Effector memory CD4-positive, alpha-beta T cell (primary cell): ENCODE measurements at regions not wholly inside any gene's neighbourhood (a gene's known extent, or its start where the extent isn't known, plus 50 kb on each side); places are given as distances from the start of the nearest gene placed in this dataset.
"Not testable (repeated sequence)": the region's sequence is repeated elsewhere in the genome, so short reads cannot be mapped to it uniquely, and the experiment has no call there.

Experiments
- DNase-seq, 3 donors: peaks; one replicate each; pipeline ENCODE4 v3.0.0-alpha.2; 2020
- H3K27ac ChIP-seq: 2 replicates; pipeline ENCODE4 v1.7.0; 2013; ENCODE audit warnings: mild to moderate bottlenecking, low read length, moderate library complexity; ENCODE audit not compliant: insufficient read depth, poor library complexity, severe bottlenecking
- H3K27me3 ChIP-seq: replicated peaks from 2 replicates; pipeline ENCODE4 v1.7.0; 2013; ENCODE audit warnings: mild to moderate bottlenecking, low read length; ENCODE audit not compliant: insufficient read depth, control insufficient read depth, poor library complexity, severe bottlenecking
- H3K36me3 ChIP-seq: 2 replicates; pipeline ENCODE4 v1.7.0; 2013; ENCODE audit warnings: mild to moderate bottlenecking, low read length, moderate library complexity; ENCODE audit not compliant: control insufficient read depth, insufficient read depth
- H3K4me1 ChIP-seq: 2 replicates; pipeline ENCODE4 v1.7.0; 2013; ENCODE audit warnings: low read length, mild to moderate bottlenecking; ENCODE audit not compliant: control insufficient read depth, insufficient read depth, poor library complexity, severe bottlenecking
- H3K4me3 ChIP-seq: 2 replicates; pipeline ENCODE4 v1.7.0; 2013; ENCODE audit warnings: low read length, low read depth, mild to moderate bottlenecking; ENCODE audit not compliant: insufficient read depth, poor library complexity, severe bottlenecking
- H3K9me3 ChIP-seq: 2 replicates; pipeline ENCODE4 v1.7.0; 2013; ENCODE audit warnings: mild to moderate bottlenecking, low read length, moderate library complexity; ENCODE audit not compliant: control insufficient read depth

GRCh38 chrX:2572740-2573139 is 72.0 kb upstream of the DHRSX start:
- no peaks in the 10 kb centered on the region for H3K36me3 ChIP-seq

DNA sequence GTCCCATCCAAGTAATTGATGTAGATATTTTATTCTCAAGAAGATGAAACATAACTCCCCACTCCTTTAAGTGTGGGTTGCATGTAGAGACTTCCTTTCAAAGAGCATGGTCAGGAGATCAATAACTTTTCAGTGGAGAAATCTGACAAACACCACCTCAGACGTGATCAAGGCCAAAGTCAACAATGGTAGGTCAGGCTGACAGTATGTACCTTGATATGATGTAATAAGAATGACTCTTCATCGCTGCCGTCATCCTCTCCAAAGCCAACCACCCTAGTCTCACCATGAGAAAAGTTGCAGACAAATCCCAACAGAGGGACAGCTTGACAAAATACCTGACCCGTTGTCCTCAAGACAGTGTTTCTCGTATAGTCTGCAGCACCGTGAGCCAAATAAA is 67.3 kb upstream of the DHRSX start:
- DNase-seq, result no peak
- Histone ChIP-seq H3K4me3 (no peak overlapping the region), H3K4me1 (no peaks in the 10 kb centered on the region), H3K27ac (no peak overlapping the region), H3K9me3 (no peaks in the 10 kb centered on the region), H3K36me3 (no peaks in the 10 kb centered on the region), H3K27me3 (no peaks in the 10 kb centered on the region)

More at GRCh38 chrX:2572740-2573139, 72.0 kb upstream of the DHRSX start:
- no peaks in the 10 kb centered on the region for H3K9me3 ChIP-seq
- no peak overlapping the region for H3K27ac ChIP-seq
- DNase-seq, result no peak
- no peaks in the 10 kb centered on the region for H3K4me1 ChIP-seq
- no peaks in the 10 kb centered on the region for H3K27me3 ChIP-seq
- no peak overlapping the region for H3K4me3 ChIP-seq

- H3K9me3 ChIP-seq, result no peaks in the 10 kb centered on the region
These were observed 65.3 kb upstream of the DHRSX start for GRCh38 chrX:2566055-2566454.

GRCh38 chrX:2561456-2561855 is 60.7 kb upstream of the DHRSX start:
- Histone ChIP-seq H3K27me3 (no peaks in the 10 kb centered on the region), H3K4me1 (no peaks in the 10 kb centered on the region), H3K27ac (no peak overlapping the region), H3K4me3 (no peak overlapping the region), H3K36me3 (no peaks in the 10 kb centered on the region), H3K9me3 (no peaks in the 10 kb centered on the region)
- DNase-seq, result no peak

More at GRCh38 chrX:2566055-2566454, 65.3 kb upstream of the DHRSX start:
- Histone ChIP-seq H3K27ac (no peak overlapping the region), H3K27me3 (no peaks in the 10 kb centered on the region), H3K4me3 (no peak overlapping the region), H3K36me3 (no peaks in the 10 kb centered on the region), H3K4me1 (no peaks in the 10 kb centered on the region)
- no peak for DNase-seq

GRCh38 chrX:2559124-2559523 is 58.3 kb upstream of the DHRSX start:
- H3K4me1 ChIP-seq, result no peaks in the 10 kb centered on the region
- no peaks in the 10 kb centered on the region for H3K36me3 ChIP-seq
- no peak overlapping the region for H3K27ac ChIP-seq
- DNase-seq, result no peak
- no peaks in the 10 kb centered on the region for H3K27me3 ChIP-seq
- H3K4me3 ChIP-seq, result no peak overlapping the region
- H3K9me3 ChIP-seq, result no peaks in the 10 kb centered on the region

DNA sequence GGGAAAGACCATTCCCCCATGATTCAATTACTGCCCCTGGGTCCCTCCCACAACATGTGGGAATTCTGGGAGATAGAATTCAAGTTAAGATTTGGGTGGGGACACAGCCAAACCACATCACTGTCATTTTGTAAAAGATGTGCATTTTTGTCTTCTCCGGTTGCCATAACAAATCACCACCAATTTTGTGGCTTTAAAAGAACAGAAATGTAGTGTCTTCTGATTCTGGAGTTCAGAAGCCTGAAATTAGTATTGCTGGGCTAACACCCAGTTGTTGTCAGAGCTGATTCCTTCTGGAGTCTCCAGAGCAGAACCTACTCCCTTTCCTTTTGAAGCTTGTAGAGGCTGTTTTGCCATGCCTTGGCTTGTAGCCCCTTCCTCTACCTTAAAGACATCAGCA is 54.1 kb upstream of the DHRSX start:
- DNase-seq, result no peak
- no peaks in the 10 kb centered on the region for H3K27me3 ChIP-seq
- no peak overlapping the region for H3K27ac ChIP-seq
- no peaks in the 10 kb centered on the region for H3K4me1 ChIP-seq
- no peaks in the 10 kb centered on the region for H3K36me3 ChIP-seq
- no peaks in the 10 kb centered on the region for H3K9me3 ChIP-seq
- no peak overlapping the region for H3K4me3 ChIP-seq

DNA sequence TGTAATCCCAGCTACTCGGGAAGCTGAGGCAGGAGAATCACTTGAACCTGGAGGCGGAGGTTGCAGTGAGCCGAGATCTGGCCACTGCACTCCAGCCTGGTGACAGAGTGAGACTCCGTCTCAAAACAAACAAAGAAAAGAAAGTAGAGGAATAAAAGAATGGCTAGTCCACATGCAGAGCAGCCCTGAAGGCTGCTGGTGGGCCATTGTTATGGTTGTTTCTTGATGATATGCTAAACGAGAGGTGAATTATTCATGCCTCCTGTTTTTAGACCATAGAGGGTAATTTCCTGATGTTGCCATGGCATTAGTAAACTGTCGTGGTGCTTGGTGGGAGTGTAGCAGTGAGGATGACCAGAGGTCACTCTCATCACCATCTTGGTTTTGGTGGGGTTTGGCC is 53.3 kb upstream of the DHRSX start:
- not testable (repeated sequence) for H3K27ac ChIP-seq, DNase-seq, H3K36me3 ChIP-seq, H3K27me3 ChIP-seq, H3K4me3 ChIP-seq, H3K4me1 ChIP-seq, H3K9me3 ChIP-seq

GRCh38 chrX:2552621-2553201 is 51.9 kb upstream of the DHRSX start:
- Histone ChIP-seq H3K4me1 (no peaks in the 10 kb centered on the region), H3K9me3 (no peaks in the 10 kb centered on the region), H3K36me3 (no peaks in the 10 kb centered on the region), H3K4me3 (no peak overlapping the region), H3K27me3 (no peaks in the 10 kb centered on the region), H3K27ac (no peak overlapping the region)
- no peak for DNase-seq

- no peak for DNase-seq
- H3K36me3 ChIP-seq, result no peaks in the 10 kb centered on the region
- no peak overlapping the region for H3K4me3 ChIP-seq
- H3K27me3 ChIP-seq, result no peaks in the 10 kb centered on the region
- H3K4me1 ChIP-seq, result no peaks in the 10 kb centered on the region
- no peak overlapping the region for H3K27ac ChIP-seq
- no peaks in the 10 kb centered on the region for H3K9me3 ChIP-seq
These were observed 49.7 kb upstream of the DHRSX start for GRCh38 chrX:2550328-2551020.
